ENCODE measurements at regions not wholly inside any gene's neighbourhood (a gene's known extent, or its start where the extent isn't known, plus 50 kb on each side); places are given as distances from the start of the nearest gene placed in this dataset.
"Not testable (repeated sequence)": the region's sequence is repeated elsewhere in the genome, so short reads cannot be mapped to it uniquely, and the experiment has no call there.

DNA sequence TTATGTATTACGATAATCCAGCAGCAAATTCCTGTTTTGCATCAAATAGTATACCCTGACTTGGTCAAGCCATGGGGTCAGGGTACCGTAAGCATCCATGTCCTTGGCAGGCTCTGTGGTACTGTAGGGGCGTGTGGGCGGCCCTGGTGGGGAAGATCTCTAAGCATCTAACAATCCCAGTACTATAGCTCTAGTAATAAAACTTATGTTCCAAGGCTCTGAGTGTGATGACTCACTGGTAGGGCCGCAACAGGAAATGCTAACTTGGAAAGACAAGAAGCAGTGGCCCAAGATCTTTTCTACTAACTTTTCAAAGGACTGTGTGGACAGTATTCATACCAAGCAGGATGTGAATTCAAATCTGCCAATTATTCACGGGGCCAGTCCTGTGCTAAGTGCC lies 63.8 kb downstream of the CLEC18A start:
- not testable (repeated sequence) for H4K20me1 ChIP-seq (ENCODE audit: low read depth); H3K4me3 Mint-ChIP-seq; H3K9me3 ChIP-seq (ENCODE audit: low read depth); H3K4me3 ChIP-seq; DNase-seq (ENCODE audit: low spot score); H3F3A ChIP-seq (ENCODE audit: low read depth); H3K27ac ChIP-seq; H3K4me1 Mint-ChIP-seq; H3K27ac Mint-ChIP-seq; H3K9ac ChIP-seq; H2AFZ ChIP-seq (replicated peaks); H3K9me3 Mint-ChIP-seq; H3K36me3 ChIP-seq; H3K27me3 ChIP-seq; H3K4me1 ChIP-seq; H3K79me2 ChIP-seq (ENCODE audit: low read depth); H3K27me3 Mint-ChIP-seq (ENCODE audit: insufficient read depth, low read depth); H3K36me3 Mint-ChIP-seq; H3K4me2 ChIP-seq

DNA sequence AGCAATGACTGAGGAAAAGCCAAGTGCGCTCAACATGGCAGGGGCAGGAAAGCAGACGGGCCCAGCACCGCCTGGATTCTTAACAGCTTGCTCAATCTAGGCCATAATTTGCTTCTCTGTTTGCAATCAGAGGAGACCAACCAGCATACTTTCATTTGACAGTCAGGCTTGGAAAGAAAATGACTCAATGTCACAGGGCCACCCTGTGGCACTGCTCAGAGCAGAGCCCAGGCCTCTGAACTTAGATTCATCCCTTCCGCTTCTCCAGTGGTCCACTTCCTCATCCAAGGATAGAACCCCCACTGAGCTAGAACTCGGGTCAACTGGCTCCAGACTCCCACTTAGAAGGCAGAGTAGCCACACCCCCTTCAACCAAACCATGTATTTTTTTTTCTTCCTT lies 65.6 kb downstream of the CLEC18A start:
- H3K4me1 ChIP-seq; H3K36me3 ChIP-seq; H3K9me3 ChIP-seq (ENCODE audit: low read depth); H3K27ac Mint-ChIP-seq; H3K4me3 ChIP-seq; H3K9me3 Mint-ChIP-seq; H3K4me1 Mint-ChIP-seq; H3F3A ChIP-seq (ENCODE audit: low read depth); H3K27me3 Mint-ChIP-seq (ENCODE audit: insufficient read depth, low read depth); H3K4me3 Mint-ChIP-seq; H2AFZ ChIP-seq (replicated peaks); H3K4me2 ChIP-seq; H3K9ac ChIP-seq; DNase-seq (ENCODE audit: low spot score); H3K27me3 ChIP-seq; H3K27ac ChIP-seq; H4K20me1 ChIP-seq (ENCODE audit: low read depth); H3K79me2 ChIP-seq (ENCODE audit: low read depth): not testable (repeated sequence)
- peaks cover 15% of the 10 kb centered on the region for H3K36me3 Mint-ChIP-seq

DNA sequence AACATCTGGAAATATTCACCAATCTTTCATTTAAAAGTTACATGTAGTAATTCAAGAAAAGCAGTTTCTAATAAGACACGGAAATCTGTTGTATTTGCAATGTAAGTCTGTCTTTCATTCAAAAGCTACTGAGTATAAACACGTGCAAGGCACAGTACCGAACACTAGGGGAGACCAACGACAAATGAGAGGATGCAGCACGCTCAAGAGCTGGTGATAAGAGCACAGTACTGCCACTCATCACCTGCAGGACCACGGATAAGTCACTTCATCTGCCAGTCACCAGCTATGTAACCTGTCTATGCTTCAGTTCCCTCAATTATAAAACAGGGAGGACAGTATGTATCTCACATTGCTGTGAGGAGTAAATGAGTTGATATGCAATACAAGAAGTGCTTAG lies 67.1 kb downstream of the CLEC18A start:
- no peaks in the 10 kb centered on the region for H3K27me3 ChIP-seq
- no peaks in the 10 kb centered on the region for H3K4me1 ChIP-seq
- Mint-ChIP-seq H3K27me3 (ENCODE audit: insufficient read depth, low read depth) (no peaks in the 10 kb centered on the region), H3K4me3 (no peak overlapping the region), H3K4me1 (no peaks in the 10 kb centered on the region), H3K27ac (no peak overlapping the region), H3K9me3 (no peaks in the 10 kb centered on the region), H3K36me3 (peaks cover 17% of the 10 kb centered on the region)
- no peak overlapping the region for H3K4me2 ChIP-seq
- no peak overlapping the region for H3K4me3 ChIP-seq
- H4K20me1 ChIP-seq (ENCODE audit: low read depth) = no peaks in the 10 kb centered on the region
- no peak for TF ChIP-seq EZH2 (IDR thresholded peaks at IDR 0.05)
- TF ChIP-seq, protein P1, sequence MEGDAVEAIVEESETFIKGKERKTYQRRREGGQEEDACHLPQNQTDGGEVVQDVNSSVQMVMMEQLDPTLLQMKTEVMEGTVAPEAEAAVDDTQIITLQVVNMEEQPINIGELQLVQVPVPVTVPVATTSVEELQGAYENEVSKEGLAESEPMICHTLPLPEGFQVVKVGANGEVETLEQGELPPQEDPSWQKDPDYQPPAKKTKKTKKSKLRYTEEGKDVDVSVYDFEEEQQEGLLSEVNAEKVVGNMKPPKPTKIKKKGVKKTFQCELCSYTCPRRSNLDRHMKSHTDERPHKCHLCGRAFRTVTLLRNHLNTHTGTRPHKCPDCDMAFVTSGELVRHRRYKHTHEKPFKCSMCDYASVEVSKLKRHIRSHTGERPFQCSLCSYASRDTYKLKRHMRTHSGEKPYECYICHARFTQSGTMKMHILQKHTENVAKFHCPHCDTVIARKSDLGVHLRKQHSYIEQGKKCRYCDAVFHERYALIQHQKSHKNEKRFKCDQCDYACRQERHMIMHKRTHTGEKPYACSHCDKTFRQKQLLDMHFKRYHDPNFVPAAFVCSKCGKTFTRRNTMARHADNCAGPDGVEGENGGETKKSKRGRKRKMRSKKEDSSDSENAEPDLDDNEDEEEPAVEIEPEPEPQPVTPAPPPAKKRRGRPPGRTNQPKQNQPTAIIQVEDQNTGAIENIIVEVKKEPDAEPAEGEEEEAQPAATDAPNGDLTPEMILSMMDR (IDR thresholded peaks at IDR 0.05) = peak; percentile 44
- no peak for TF ChIP-seq EZH2phosphoT487 (IDR thresholded peaks at IDR 0.05)
- no peaks in the 10 kb centered on the region for H3K36me3 ChIP-seq
- no peaks in the 10 kb centered on the region for H3F3A ChIP-seq (ENCODE audit: low read depth)
- peak; percentile 42 for DNase-seq (ENCODE audit: low spot score)
- H3K9ac ChIP-seq = no peak overlapping the region
- no peaks in the 10 kb centered on the region for H3K9me3 ChIP-seq (ENCODE audit: low read depth)
- no peaks in the 10 kb centered on the region for H3K79me2 ChIP-seq (ENCODE audit: low read depth)
- no peak overlapping the region for H2AFZ ChIP-seq (replicated peaks)
- no peak overlapping the region for H3K27ac ChIP-seq

DNA sequence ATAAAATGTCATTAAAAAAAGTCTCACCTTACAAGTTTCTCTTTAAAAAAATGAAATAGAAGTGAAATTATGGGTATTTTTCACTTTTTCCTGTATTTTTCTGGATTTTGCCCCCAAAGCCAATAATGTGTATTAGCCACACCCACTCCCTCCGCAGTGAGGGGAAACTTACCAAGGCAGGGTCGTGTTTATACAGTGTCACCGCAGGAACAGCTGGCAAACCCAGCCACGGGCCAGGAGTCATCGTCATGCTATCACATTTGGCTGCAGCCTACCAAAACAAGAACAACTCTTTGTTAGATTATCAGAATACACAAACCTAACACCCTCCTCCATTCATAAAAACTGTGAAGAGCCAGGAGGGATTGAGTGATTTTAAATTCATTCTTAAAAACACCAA lies 72.1 kb downstream of the CLEC18A start:
- H3K4me3 ChIP-seq; H3K9me3 Mint-ChIP-seq; H2AFZ ChIP-seq (replicated peaks); H3F3A ChIP-seq (ENCODE audit: low read depth); H3K4me1 ChIP-seq; H3K79me2 ChIP-seq (ENCODE audit: low read depth); H3K9ac ChIP-seq; H3K27ac Mint-ChIP-seq; H3K36me3 ChIP-seq; DNase-seq (ENCODE audit: low spot score); H3K27me3 Mint-ChIP-seq (ENCODE audit: insufficient read depth, low read depth); H3K9me3 ChIP-seq (ENCODE audit: low read depth); H3K27me3 ChIP-seq; H3K4me3 Mint-ChIP-seq; H3K4me1 Mint-ChIP-seq; H4K20me1 ChIP-seq (ENCODE audit: low read depth); H3K27ac ChIP-seq; H3K4me2 ChIP-seq: not testable (repeated sequence)
- peaks cover 14% of the 10 kb centered on the region for H3K36me3 Mint-ChIP-seq

DNA sequence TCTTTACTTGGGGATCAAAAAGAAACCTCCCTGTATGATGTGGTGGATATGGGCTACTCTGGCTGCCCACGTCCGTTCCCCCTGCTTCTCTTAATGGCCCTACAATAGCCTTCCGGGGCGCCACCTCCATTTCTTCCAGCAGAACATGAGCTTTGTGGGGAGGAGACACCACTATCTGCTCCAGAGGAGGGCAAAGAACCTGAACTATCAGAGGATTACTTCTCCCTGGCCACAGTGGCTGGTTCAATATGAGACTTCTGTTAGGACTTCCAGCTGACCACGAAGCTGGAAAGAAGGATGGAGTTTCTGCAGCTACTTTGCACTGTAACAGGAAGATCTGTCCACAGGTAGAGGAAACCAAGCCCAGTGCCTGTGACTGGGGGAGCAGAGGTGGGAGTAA lies 72.8 kb downstream of the CLEC18A start:
- H3F3A ChIP-seq (ENCODE audit: low read depth); H3K9me3 ChIP-seq (ENCODE audit: low read depth); H3K4me1 ChIP-seq; H3K9ac ChIP-seq; H3K4me1 Mint-ChIP-seq; H3K4me3 Mint-ChIP-seq; H3K4me2 ChIP-seq; DNase-seq (ENCODE audit: low spot score); H4K20me1 ChIP-seq (ENCODE audit: low read depth); H3K79me2 ChIP-seq (ENCODE audit: low read depth); H3K27ac ChIP-seq; H2AFZ ChIP-seq (replicated peaks); H3K27ac Mint-ChIP-seq; H3K4me3 ChIP-seq; H3K27me3 Mint-ChIP-seq (ENCODE audit: insufficient read depth, low read depth); H3K27me3 ChIP-seq; H3K36me3 ChIP-seq; H3K9me3 Mint-ChIP-seq: not testable (repeated sequence)
- peaks cover 16% of the 10 kb centered on the region for H3K36me3 Mint-ChIP-seq

DNA sequence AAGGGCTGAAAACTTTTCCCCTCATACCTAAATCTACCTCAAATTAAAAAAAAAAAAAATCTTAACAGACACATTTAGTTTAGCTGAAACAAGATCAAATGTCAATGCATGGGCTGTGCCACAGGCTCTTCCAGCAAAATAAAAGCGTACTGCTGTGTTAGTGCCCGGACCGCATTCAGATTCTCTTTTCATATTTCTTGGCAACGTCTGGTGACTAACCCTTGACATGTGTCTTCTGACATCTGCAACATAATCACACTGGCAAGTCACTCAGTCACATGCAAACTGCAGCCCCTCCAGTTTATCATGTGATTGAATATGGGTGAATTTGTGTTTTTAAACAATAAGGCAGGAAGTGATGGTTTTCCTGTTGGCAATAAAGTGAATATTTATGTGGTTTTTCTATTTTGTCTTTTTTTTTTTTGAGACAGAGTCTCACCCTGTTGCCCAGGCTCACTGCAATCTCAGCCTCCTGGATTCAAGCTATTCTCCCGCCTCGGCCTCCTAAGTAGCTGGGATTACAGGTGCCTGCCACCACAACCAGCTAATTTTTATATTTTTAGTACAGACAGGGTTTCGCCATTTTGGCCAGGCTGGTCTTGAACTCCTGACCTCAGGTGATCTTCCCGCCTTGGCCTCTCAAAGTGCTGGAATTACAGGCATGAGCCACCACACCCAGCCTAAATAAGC lies 75.2 kb downstream of the CLEC18A start:
- H4K20me1 ChIP-seq (ENCODE audit: low read depth); H3K4me1 ChIP-seq; H3K27me3 Mint-ChIP-seq (ENCODE audit: insufficient read depth, low read depth); H3K4me3 Mint-ChIP-seq; H3K27ac Mint-ChIP-seq; H3K9me3 ChIP-seq (ENCODE audit: low read depth); H3K9me3 Mint-ChIP-seq; H3K4me1 Mint-ChIP-seq; DNase-seq (ENCODE audit: low spot score); H3K4me2 ChIP-seq; H3K79me2 ChIP-seq (ENCODE audit: low read depth); H3K4me3 ChIP-seq; H3K36me3 ChIP-seq; H3K27me3 ChIP-seq; H3K9ac ChIP-seq; H3F3A ChIP-seq (ENCODE audit: low read depth); H2AFZ ChIP-seq (replicated peaks): not testable (repeated sequence)
- peak overlapping the region; percentile 29 for H3K27ac ChIP-seq
- peaks cover 13% of the 10 kb centered on the region for H3K36me3 Mint-ChIP-seq

DNA sequence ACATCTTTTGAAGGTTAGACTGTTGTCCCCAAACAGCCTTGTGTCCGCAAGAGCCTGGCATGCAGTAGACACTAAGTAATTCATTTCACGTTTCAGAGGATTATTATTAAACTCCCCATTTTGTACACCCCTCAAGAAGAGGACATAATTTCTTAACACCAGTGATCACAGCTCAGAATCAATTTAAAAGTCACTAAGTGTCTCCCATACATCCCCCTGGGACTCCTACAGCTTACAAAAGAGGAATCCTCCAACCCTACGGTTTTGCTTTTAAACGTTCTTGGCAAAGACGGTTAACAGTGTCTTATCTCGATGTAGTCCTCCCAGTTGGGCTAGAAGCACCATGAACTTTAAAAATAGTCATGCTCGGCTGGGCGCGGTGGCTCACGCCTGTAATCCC lies 81.2 kb upstream of the PDPR start:
- H3K4me1 Mint-ChIP-seq; H3K4me3 ChIP-seq; H3F3A ChIP-seq (ENCODE audit: low read depth); H3K27ac Mint-ChIP-seq; H3K9me3 Mint-ChIP-seq; H3K27me3 ChIP-seq; H3K9ac ChIP-seq; H3K79me2 ChIP-seq (ENCODE audit: low read depth); DNase-seq (ENCODE audit: low spot score); H2AFZ ChIP-seq (replicated peaks); H3K36me3 Mint-ChIP-seq; H3K36me3 ChIP-seq; H3K27me3 Mint-ChIP-seq (ENCODE audit: insufficient read depth, low read depth); H4K20me1 ChIP-seq (ENCODE audit: low read depth); H3K9me3 ChIP-seq (ENCODE audit: low read depth); H3K27ac ChIP-seq; H3K4me3 Mint-ChIP-seq; H3K4me2 ChIP-seq; H3K4me1 ChIP-seq: not testable (repeated sequence)
